ENCODE measurements at regions not wholly inside any gene's neighbourhood (a gene's known extent, or its start where the extent isn't known, plus 50 kb on each side); places are given as distances from the start of the nearest gene placed in this dataset.

DNA sequence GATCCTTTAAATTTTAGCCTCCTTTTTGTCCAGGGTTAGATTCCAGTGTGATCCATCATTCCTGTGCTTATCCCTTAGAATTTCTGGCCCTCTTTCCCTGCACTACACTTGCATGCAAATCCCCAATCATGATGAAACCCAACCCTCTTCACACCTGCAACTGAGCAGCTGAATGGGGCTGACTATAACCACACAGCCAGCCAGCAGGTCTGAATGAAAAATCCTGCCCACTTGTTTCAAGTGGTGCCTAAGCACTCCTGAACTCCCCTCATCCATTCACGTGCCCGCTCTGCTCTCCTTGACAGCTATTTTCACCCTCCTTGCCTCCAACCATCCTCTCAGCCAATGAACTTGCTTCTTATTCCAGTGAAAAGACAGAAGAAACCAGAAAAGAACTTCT, 80.5 kb upstream of the AFF3 start:
- no peaks in the 10 kb centered on the region for H3K36me3 ChIP-seq (ENCODE audit: control insufficient read depth in 5 of 5, insufficient read depth in 5 of 5, low read length in 5 of 5)
- no peaks in the 10 kb centered on the region for H3K4me1 ChIP-seq (ENCODE audit: control insufficient read depth in 5 of 5, insufficient read depth in 5 of 5, low read length in 5 of 5)
- H3K4me3 ChIP-seq (ENCODE audit: low read depth in 1 of 5, low read length in 5 of 5) = no peak overlapping the region
- no peaks in the 10 kb centered on the region for H3K27me3 ChIP-seq (ENCODE audit: control insufficient read depth in 5 of 5, insufficient read depth in 4 of 5, low read length in 5 of 5)
- H3K9ac ChIP-seq (ENCODE audit: low read length in 5 of 5) = no peak overlapping the region
- no peaks in the 10 kb centered on the region for H3K9me3 ChIP-seq (ENCODE audit: control insufficient read depth in 5 of 5, low read length in 5 of 5)
- H3K27ac ChIP-seq (ENCODE audit: low read depth, low read length) = no peak overlapping the region

DNA sequence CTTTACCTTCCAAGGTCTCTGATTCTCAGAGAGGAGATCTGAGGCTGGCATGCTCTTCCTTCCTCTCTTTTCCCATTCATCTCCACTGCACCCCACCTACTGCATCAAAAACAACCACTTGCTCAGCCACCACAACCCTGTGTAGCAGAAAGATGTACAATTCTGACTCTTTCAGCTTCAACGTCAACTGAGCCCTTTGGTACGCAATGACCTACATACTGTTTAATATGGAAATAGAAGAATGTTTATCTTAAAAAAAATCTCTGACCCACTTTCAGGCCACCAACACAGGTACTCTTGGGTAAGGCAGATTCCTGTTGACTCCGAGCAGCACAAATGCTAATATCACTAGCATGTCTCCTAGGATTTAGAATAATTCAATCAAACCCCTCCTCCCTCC, 76.2 kb upstream of the AFF3 start:
- Histone ChIP-seq H3K9me3 (ENCODE audit: control insufficient read depth in 5 of 5, low read length in 5 of 5) (no peaks in the 10 kb centered on the region), H3K36me3 (ENCODE audit: control insufficient read depth in 5 of 5, insufficient read depth in 5 of 5, low read length in 5 of 5) (no peaks in the 10 kb centered on the region), H3K4me3 (ENCODE audit: low read depth in 1 of 5, low read length in 5 of 5) (no peak overlapping the region), H3K4me1 (ENCODE audit: control insufficient read depth in 5 of 5, insufficient read depth in 5 of 5, low read length in 5 of 5) (peaks cover 3 to 15% (median 12%) of the 10 kb centered on the region in 5 donors), H3K9ac (ENCODE audit: low read length in 5 of 5) (no peak overlapping the region), H3K27me3 (ENCODE audit: control insufficient read depth in 5 of 5, insufficient read depth in 4 of 5, low read length in 5 of 5) (no peaks in the 10 kb centered on the region), H3K27ac (ENCODE audit: low read depth, low read length) (no peak overlapping the region)

DNA sequence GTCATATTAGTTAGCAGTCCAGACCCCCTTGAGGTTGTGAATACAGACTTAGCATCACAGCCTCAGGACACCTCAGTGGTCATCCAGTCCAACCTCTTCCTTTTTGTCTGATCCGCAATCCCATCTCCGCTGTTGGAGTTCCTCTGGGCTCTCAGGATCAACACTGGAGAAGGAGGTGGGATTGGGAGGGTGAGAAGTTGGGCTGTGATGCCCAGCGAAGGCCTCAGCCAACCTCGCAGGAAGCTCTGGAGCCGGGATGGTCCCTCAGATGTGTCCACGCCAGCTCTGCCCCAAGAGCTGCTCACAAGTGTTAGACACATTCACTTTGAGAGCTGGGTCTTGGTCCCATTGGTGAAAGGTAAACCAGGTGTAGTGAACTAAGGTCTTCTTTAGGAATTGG, 74.9 kb upstream of the AFF3 start:
- no peaks in the 10 kb centered on the region for H3K27me3 ChIP-seq (ENCODE audit: control insufficient read depth in 5 of 5, insufficient read depth in 4 of 5, low read length in 5 of 5)
- no peak overlapping the region for H3K4me3 ChIP-seq (ENCODE audit: low read depth in 1 of 5, low read length in 5 of 5)
- peaks cover 3 to 23% (median 16%) of the 10 kb centered on the region in 5 donors for H3K4me1 ChIP-seq (ENCODE audit: control insufficient read depth in 5 of 5, insufficient read depth in 5 of 5, low read length in 5 of 5)
- no peak overlapping the region for H3K9ac ChIP-seq (ENCODE audit: low read length in 5 of 5)
- H3K9me3 ChIP-seq (ENCODE audit: control insufficient read depth in 5 of 5, low read length in 5 of 5) = no peaks in the 10 kb centered on the region
- H3K27ac ChIP-seq (ENCODE audit: low read depth, low read length) = no peak overlapping the region
- no peaks in the 10 kb centered on the region for H3K36me3 ChIP-seq (ENCODE audit: control insufficient read depth in 5 of 5, insufficient read depth in 5 of 5, low read length in 5 of 5)

DNA sequence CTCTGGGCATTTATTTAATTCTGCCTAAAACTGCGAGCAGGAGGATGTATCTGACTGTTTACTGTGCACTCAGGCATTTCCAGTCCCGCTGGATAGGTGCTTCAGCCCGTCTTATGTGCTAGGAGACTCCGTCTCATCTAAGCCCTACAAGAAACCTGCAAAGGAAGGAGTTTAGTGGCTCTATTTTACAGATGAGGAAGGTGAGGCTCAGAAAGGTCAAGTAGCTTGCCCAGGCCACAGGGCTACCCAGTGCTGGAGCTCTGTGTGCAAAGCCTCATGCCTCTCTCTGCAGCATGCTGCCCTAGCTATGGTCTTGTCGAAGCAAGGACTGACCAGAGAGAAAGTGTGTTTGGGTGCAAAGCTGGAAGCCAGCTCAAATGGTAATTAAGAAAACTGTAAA, 73.6 kb upstream of the AFF3 start:
- no peak overlapping the region for H3K4me3 ChIP-seq (ENCODE audit: low read depth in 1 of 5, low read length in 5 of 5)
- peaks cover 3 to 29% (median 16%) of the 10 kb centered on the region in 5 donors for H3K4me1 ChIP-seq (ENCODE audit: control insufficient read depth in 5 of 5, insufficient read depth in 5 of 5, low read length in 5 of 5)
- no peak overlapping the region for H3K27ac ChIP-seq (ENCODE audit: low read depth, low read length)
- no peaks in the 10 kb centered on the region for H3K36me3 ChIP-seq (ENCODE audit: control insufficient read depth in 5 of 5, insufficient read depth in 5 of 5, low read length in 5 of 5)
- H3K9ac ChIP-seq (ENCODE audit: low read length in 5 of 5) = no peak overlapping the region
- H3K27me3 ChIP-seq (ENCODE audit: control insufficient read depth in 5 of 5, insufficient read depth in 4 of 5, low read length in 5 of 5) = no peaks in the 10 kb centered on the region
- H3K9me3 ChIP-seq (ENCODE audit: control insufficient read depth in 5 of 5, low read length in 5 of 5) = no peaks in the 10 kb centered on the region

GRCh38 chr2:100215371-100215770, 73.0 kb upstream of the AFF3 start:
- no peak overlapping the region for H3K9ac ChIP-seq (ENCODE audit: low read length in 5 of 5)
- no peaks in the 10 kb centered on the region for H3K36me3 ChIP-seq (ENCODE audit: control insufficient read depth in 5 of 5, insufficient read depth in 5 of 5, low read length in 5 of 5)
- no peaks in the 10 kb centered on the region for H3K27me3 ChIP-seq (ENCODE audit: control insufficient read depth in 5 of 5, insufficient read depth in 4 of 5, low read length in 5 of 5)
- H3K27ac ChIP-seq (ENCODE audit: low read depth, low read length) = no peak overlapping the region
- H3K4me1 ChIP-seq (ENCODE audit: control insufficient read depth in 5 of 5, insufficient read depth in 5 of 5, low read length in 5 of 5) = peaks cover 3 to 29% (median 16%) of the 10 kb centered on the region in 5 donors
- no peaks in the 10 kb centered on the region for H3K9me3 ChIP-seq (ENCODE audit: control insufficient read depth in 5 of 5, low read length in 5 of 5)
- H3K4me3 ChIP-seq (ENCODE audit: low read depth in 1 of 5, low read length in 5 of 5) = no peak overlapping the region

DNA sequence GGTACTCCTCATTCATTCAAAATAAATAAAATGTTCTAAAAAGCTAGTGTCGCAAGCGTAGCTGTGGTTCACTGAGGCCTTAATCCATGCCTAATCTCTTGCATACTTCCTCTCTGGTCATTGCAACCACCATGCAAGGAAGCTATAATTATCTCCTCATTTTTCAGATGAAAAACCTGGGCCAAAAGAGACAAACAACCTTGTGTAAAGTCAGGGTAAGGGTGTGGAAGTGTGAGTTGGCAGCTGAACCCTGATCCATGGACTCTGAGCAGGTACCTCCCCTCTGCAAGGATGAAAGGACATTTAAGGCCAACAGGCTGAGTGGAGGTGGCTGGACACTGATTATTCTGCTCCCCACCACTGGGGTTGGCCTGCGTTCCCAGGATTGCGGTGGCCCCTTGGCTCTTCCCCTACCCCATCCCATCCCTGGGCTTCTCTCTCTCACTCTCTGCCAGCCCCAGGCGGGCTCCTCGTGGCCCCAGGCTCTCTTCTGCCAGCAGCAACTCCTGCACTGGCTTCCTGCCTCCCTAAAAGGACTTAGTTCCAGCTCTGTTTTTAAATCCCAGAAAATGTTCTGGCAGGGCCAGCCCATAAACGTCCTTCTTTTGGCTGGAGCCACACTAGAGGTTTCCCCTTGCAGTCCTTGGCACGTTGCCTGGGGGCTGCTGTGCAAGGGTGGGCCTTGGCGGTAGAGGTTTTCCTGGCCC, 72.0 kb upstream of the AFF3 start:
- H3K36me3 ChIP-seq (ENCODE audit: control insufficient read depth in 5 of 5, insufficient read depth in 5 of 5, low read length in 5 of 5) = no peaks in the 10 kb centered on the region
- H3K9ac ChIP-seq (ENCODE audit: low read length in 5 of 5) = no peak overlapping the region
- H3K9me3 ChIP-seq (ENCODE audit: control insufficient read depth in 5 of 5, low read length in 5 of 5) = no peaks in the 10 kb centered on the region
- no peak overlapping the region for H3K4me3 ChIP-seq (ENCODE audit: low read depth in 1 of 5, low read length in 5 of 5)
- no peak overlapping the region for H3K27ac ChIP-seq (ENCODE audit: low read depth, low read length)
- H3K27me3 ChIP-seq (ENCODE audit: control insufficient read depth in 5 of 5, insufficient read depth in 4 of 5, low read length in 5 of 5) = no peaks in the 10 kb centered on the region
- peaks cover 3 to 29% (median 16%) of the 10 kb centered on the region in 5 donors for H3K4me1 ChIP-seq (ENCODE audit: control insufficient read depth in 5 of 5, insufficient read depth in 5 of 5, low read length in 5 of 5)

GRCh38 chr2:100213595-100213994, 71.2 kb upstream of the AFF3 start:
- Histone ChIP-seq H3K27ac (ENCODE audit: low read depth, low read length) (no peak overlapping the region), H3K4me3 (ENCODE audit: low read depth in 1 of 5, low read length in 5 of 5) (no peak overlapping the region), H3K36me3 (ENCODE audit: control insufficient read depth in 5 of 5, insufficient read depth in 5 of 5, low read length in 5 of 5) (no peaks in the 10 kb centered on the region)

GRCh38 chr2:100212850-100213249, 70.5 kb upstream of the AFF3 start:
- Histone ChIP-seq H3K27ac (ENCODE audit: low read depth, low read length) (no peak overlapping the region), H3K4me3 (ENCODE audit: low read depth in 1 of 5, low read length in 5 of 5) (no peak overlapping the region), H3K27me3 (ENCODE audit: control insufficient read depth in 5 of 5, insufficient read depth in 4 of 5, low read length in 5 of 5) (no peaks in the 10 kb centered on the region), H3K36me3 (ENCODE audit: control insufficient read depth in 5 of 5, insufficient read depth in 5 of 5, low read length in 5 of 5) (no peaks in the 10 kb centered on the region), H3K9me3 (ENCODE audit: control insufficient read depth in 5 of 5, low read length in 5 of 5) (no peaks in the 10 kb centered on the region), H3K9ac (ENCODE audit: low read length in 5 of 5) (no peak overlapping the region), H3K4me1 (ENCODE audit: control insufficient read depth in 5 of 5, insufficient read depth in 5 of 5, low read length in 5 of 5) (peaks cover 3 to 29% (median 16%) of the 10 kb centered on the region in 5 donors)

More at GRCh38 chr2:100213595-100213994, 71.2 kb upstream of the AFF3 start:
- Histone ChIP-seq H3K4me1 (ENCODE audit: control insufficient read depth in 5 of 5, insufficient read depth in 5 of 5, low read length in 5 of 5) (peaks cover 3 to 29% (median 16%) of the 10 kb centered on the region in 5 donors), H3K9ac (ENCODE audit: low read length in 5 of 5) (no peak overlapping the region), H3K27me3 (ENCODE audit: control insufficient read depth in 5 of 5, insufficient read depth in 4 of 5, low read length in 5 of 5) (no peaks in the 10 kb centered on the region), H3K9me3 (ENCODE audit: control insufficient read depth in 5 of 5, low read length in 5 of 5) (no peaks in the 10 kb centered on the region)

DNA sequence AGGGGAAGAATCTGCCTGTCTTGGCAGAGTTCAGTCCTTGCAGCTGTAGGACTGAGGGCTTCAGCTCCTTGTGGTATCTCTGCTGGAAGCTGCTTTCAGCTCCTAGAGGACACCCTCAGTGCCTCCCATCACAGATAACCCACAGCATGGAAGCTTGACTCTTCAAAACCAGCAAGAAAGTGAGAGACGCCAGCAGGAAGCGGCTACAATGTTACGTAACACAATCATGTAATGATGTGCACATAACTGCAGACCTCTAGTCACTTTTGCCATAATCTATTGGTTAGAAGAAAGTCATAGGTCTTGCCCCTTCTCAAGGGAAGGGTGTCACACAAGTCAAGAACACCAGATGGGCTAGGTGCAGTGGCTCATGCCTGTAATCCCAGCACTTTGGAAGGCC, 69.1 kb upstream of the AFF3 start:
- no peaks in the 10 kb centered on the region for H3K27me3 ChIP-seq (ENCODE audit: control insufficient read depth in 5 of 5, insufficient read depth in 4 of 5, low read length in 5 of 5)
- no peak overlapping the region for H3K27ac ChIP-seq (ENCODE audit: low read depth, low read length)
- H3K9ac ChIP-seq (ENCODE audit: low read length in 5 of 5) = no peak overlapping the region
- no peaks in the 10 kb centered on the region for H3K36me3 ChIP-seq (ENCODE audit: control insufficient read depth in 5 of 5, insufficient read depth in 5 of 5, low read length in 5 of 5)
- peaks cover 3 to 29% (median 16%) of the 10 kb centered on the region in 5 donors for H3K4me1 ChIP-seq (ENCODE audit: control insufficient read depth in 5 of 5, insufficient read depth in 5 of 5, low read length in 5 of 5)
- no peaks in the 10 kb centered on the region for H3K9me3 ChIP-seq (ENCODE audit: control insufficient read depth in 5 of 5, low read length in 5 of 5)
- no peak overlapping the region for H3K4me3 ChIP-seq (ENCODE audit: low read depth in 1 of 5, low read length in 5 of 5)

DNA sequence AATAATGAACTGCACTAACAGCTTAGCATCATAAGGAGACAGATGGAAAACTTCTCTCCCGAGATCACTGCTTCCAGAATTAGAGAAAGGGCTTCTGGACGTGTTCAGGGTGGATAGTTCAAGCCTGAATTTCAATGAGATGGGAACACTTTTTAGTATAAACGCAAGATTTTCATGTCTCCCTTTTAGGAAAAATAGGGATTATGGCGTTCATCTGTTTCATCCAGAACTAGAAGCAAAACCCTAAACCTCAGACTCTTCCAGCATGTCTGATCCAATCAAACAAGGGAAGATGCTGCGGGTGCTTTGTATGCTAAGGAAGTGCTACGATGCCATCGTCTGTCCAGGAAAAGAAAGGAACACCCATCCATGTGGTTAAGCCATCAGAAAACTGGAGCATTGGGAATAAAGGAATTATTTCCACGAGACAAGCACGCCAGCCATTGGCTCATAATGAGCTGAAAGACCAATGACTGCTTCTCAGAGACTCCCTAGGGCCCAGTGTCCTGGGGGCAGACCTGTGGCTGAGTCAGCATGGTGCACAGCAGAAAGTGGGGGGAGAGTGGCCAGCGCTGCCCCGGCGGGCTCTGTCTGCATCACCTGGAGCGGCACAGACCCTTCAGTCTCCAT, 65.9 kb upstream of the AFF3 start:
- H3K36me3 ChIP-seq (ENCODE audit: control insufficient read depth in 5 of 5, insufficient read depth in 5 of 5, low read length in 5 of 5) = no peaks in the 10 kb centered on the region
- no peaks in the 10 kb centered on the region for H3K27me3 ChIP-seq (ENCODE audit: control insufficient read depth in 5 of 5, insufficient read depth in 4 of 5, low read length in 5 of 5)
- no peaks in the 10 kb centered on the region for H3K9me3 ChIP-seq (ENCODE audit: control insufficient read depth in 5 of 5, low read length in 5 of 5)
- H3K4me1 ChIP-seq (ENCODE audit: control insufficient read depth in 5 of 5, insufficient read depth in 5 of 5, low read length in 5 of 5) = peaks cover 0 to 14% (median 2%) of the 10 kb centered on the region in 5 donors
- no peak overlapping the region for H3K27ac ChIP-seq (ENCODE audit: low read depth, low read length)
- H3K9ac ChIP-seq (ENCODE audit: low read length in 5 of 5) = no peak overlapping the region
- no peak overlapping the region for H3K4me3 ChIP-seq (ENCODE audit: low read depth in 1 of 5, low read length in 5 of 5)

All from subcutaneous abdominal adipose tissue (tissue), 5 donors.